Natural killer cell (primary cell): ENCODE measurements at regions not wholly inside any gene's neighbourhood (a gene's known extent, or its start where the extent isn't known, plus 50 kb on each side); places are given as distances from the start of the nearest gene placed in this dataset.

ENCODE experiments used
- ATAC-seq, 3 donors: fragments of 150-1000 bp in 2 of 3; fragments of 200-7000 bp in 1 of 3; cut with Tn5 transposase; 1 replicate in 1 of 3; 2 replicates in 2 of 3; pipeline ENCODE4 v1.10.0; 2021; ENCODE audit warnings: mild to moderate bottlenecking in 2 of 3, moderate library complexity in 2 of 3
- DNase-seq, 2 donors: peaks; one replicate each; pipeline versions ENCODE4 v3.0.0 to v3.0.0-alpha.2; 2013 to 2021; ENCODE audit warnings: mixed read lengths in 1 of 2
- H3K27ac ChIP-seq: one replicate; pipeline ENCODE4 v1.5.1; 2013; ENCODE audit warnings: mild to moderate bottlenecking, low read length
- H3K27me3 ChIP-seq: one replicate; pipeline ENCODE4 v1.6.1; 2013; ENCODE audit warnings: low read length; ENCODE audit not compliant: control insufficient read depth, insufficient read depth
- H3K36me3 ChIP-seq: one replicate; pipeline ENCODE4 v1.6.1; 2013; ENCODE audit warnings: low read length; ENCODE audit not compliant: control insufficient read depth, insufficient read depth
- H3K4me1 ChIP-seq: one replicate; pipeline ENCODE4 v1.6.1; 2013; ENCODE audit warnings: low read length; ENCODE audit not compliant: control insufficient read depth, insufficient read depth
- H3K4me3 ChIP-seq: one replicate; pipeline ENCODE4 v1.5.1; 2013; ENCODE audit warnings: low read length
- H3K9me3 ChIP-seq: one replicate; pipeline ENCODE4 v1.6.1; 2013; ENCODE audit warnings: low read length; ENCODE audit not compliant: control insufficient read depth, insufficient read depth
- H3K27ac Mint-ChIP-seq, 2 donors: one replicate each; pipeline ENCODE4 v1.8.0; 2022; ENCODE audit warnings: mild to moderate bottlenecking in 2 of 2, mixed read lengths in 2 of 2, moderate library complexity in 1 of 2
- H3K27me3 Mint-ChIP-seq, 2 donors: one replicate each; pipeline ENCODE4 v1.8.0; 2022; ENCODE audit warnings: low read depth in 2 of 2, mixed read lengths in 2 of 2
- H3K36me3 Mint-ChIP-seq: one replicate; pipeline ENCODE4 v1.8.0; 2022; ENCODE audit warnings: mixed read lengths
- H3K4me1 Mint-ChIP-seq, 2 donors: one replicate each; pipeline ENCODE4 v1.8.0; 2022; ENCODE audit warnings: mixed read lengths in 2 of 2
- H3K4me3 Mint-ChIP-seq: one replicate; pipeline ENCODE4 v1.8.0; 2022; ENCODE audit warnings: mild to moderate bottlenecking, moderate library complexity, mixed read lengths
- H3K9me3 Mint-ChIP-seq, 2 donors: one replicate each; pipeline ENCODE4 v1.8.0; 2022; ENCODE audit warnings: mixed read lengths in 2 of 2
- CTCF ChIP-seq: fragments of 200-600 bp; IDR thresholded peaks from one replicate; pipeline ENCODE4 v1.8.0; 2022; ENCODE audit warnings: antibody characterized with exemption
- WGBS: methylation state at CpG from one replicate; pipeline ENCODE4 v1.1.7; 2013; ENCODE audit warnings: missing lambda C conversion rate; ENCODE audit not compliant: insufficient coverage; 5-methylcytosine and 5-hydroxymethylcytosine counted together
- intact Hi-C: fragments of 100-400 bp; cut with micrococcal nuclease; formaldehyde crosslinking; loops from one replicate; pipeline ENCODE4 v1.14.2; 2022

GRCh38 chr10:78740976-78741915, 327.5 kb upstream of the ZMIZ1 start:
- no peaks in the 10 kb centered on the region for H3K4me1 Mint-ChIP-seq
- no peak overlapping the region for H3K27ac Mint-ChIP-seq
- WGBS: 57% methylated on average over 5 of the region's 5 CpGs
- no peak for TF ChIP-seq CTCF
- peaks cover 20 to 36% of the 10 kb centered on the region in 2 donors for H3K27me3 Mint-ChIP-seq
- no peak for DNase-seq
- intact Hi-C loops: no loop called here
- no peak overlapping the region for H3K4me3 Mint-ChIP-seq
- no peak overlapping the region for H3K27ac ChIP-seq
- no peaks in the 10 kb centered on the region for H3K36me3 Mint-ChIP-seq
- peaks cover 6% of the 10 kb centered on the region for H3K4me1 ChIP-seq
- no peaks in the 10 kb centered on the region for H3K9me3 ChIP-seq
- H3K9me3 Mint-ChIP-seq: no peaks in the 10 kb centered on the region
- H3K27me3 ChIP-seq: no peaks in the 10 kb centered on the region
- no peaks in the 10 kb centered on the region for H3K36me3 ChIP-seq
- no peak overlapping the region for H3K4me3 ChIP-seq
- no peak for ATAC-seq

- WGBS: 93% methylated on average over 5 of the region's 5 CpGs
- H3K27me3 ChIP-seq: no peaks in the 10 kb centered on the region
- no peak overlapping the region for H3K27ac Mint-ChIP-seq
- H3K4me3 ChIP-seq: no peak overlapping the region
- no peak overlapping the region for H3K4me3 Mint-ChIP-seq
- no peak for DNase-seq
- no peak overlapping the region for H3K27ac ChIP-seq
- H3K27me3 Mint-ChIP-seq: peaks cover 27 to 47% of the 10 kb centered on the region in 2 donors
- no peak for ATAC-seq
- no peak for TF ChIP-seq CTCF
- H3K9me3 ChIP-seq: no peaks in the 10 kb centered on the region
- H3K4me1 Mint-ChIP-seq: no peaks in the 10 kb centered on the region
- no peaks in the 10 kb centered on the region for H3K36me3 Mint-ChIP-seq
- H3K36me3 ChIP-seq: no peaks in the 10 kb centered on the region
- no peaks in the 10 kb centered on the region for H3K9me3 Mint-ChIP-seq
- intact Hi-C loops: no loop called here
- peaks cover 6% of the 10 kb centered on the region for H3K4me1 ChIP-seq
Observed at GRCh38 chr10:78742406-78742729, 326.4 kb upstream of the ZMIZ1 start.

- Mint-ChIP-seq H3K27ac (no peak overlapping the region), H3K27me3 (peaks cover 33 to 53% of the 10 kb centered on the region in 2 donors), H3K4me3 (no peak overlapping the region), H3K36me3 (no peaks in the 10 kb centered on the region), H3K9me3 (no peaks in the 10 kb centered on the region), H3K4me1 (no peaks in the 10 kb centered on the region)
- Histone ChIP-seq H3K27ac (no peak overlapping the region), H3K36me3 (no peaks in the 10 kb centered on the region), H3K4me1 (peaks cover 6% of the 10 kb centered on the region), H3K27me3 (no peaks in the 10 kb centered on the region), H3K4me3 (no peak overlapping the region), H3K9me3 (no peaks in the 10 kb centered on the region)
- no peak for TF ChIP-seq CTCF
- no peak for ATAC-seq
- WGBS: 34% methylated on average over 12 of the region's 12 CpGs
- intact Hi-C loops: no loop called here
- DNase-seq: peak in 1 of 2 donors; percentile 15
Observed at GRCh38 chr10:78742730-78743615, 325.8 kb upstream of the ZMIZ1 start.
